Right atrium auricular region (tissue), 2 donors: ENCODE measurements at regions not wholly inside any gene's neighbourhood (a gene's known extent, or its start where the extent isn't known, plus 50 kb on each side); places are given as distances from the start of the nearest gene placed in this dataset.

Source experiments
- DNase-seq: peaks from one replicate; pipeline ENCODE4 v3.0.0-alpha.2; 2019; ENCODE audit warnings: low spot score
- H3K27ac ChIP-seq, 2 donors: fragments of 200-600 bp; sonication (generic); 1 replicate in 1 of 2; 2 replicates in 1 of 2; pipeline ENCODE4 v1.5.1; 2016 to 2019
- H3K27me3 ChIP-seq, 2 donors: fragments of 200-600 bp; sonication (generic); one replicate each; pipeline versions ENCODE4 v1.5.1 to v1.6.0; 2017 to 2019
- H3K36me3 ChIP-seq: fragments of 200-600 bp; sonication (generic); one replicate; pipeline ENCODE4 v1.5.1; 2016
- H3K4me1 ChIP-seq, 2 donors: fragments of 200-600 bp; sonication (generic); one replicate each; pipeline versions ENCODE4 v1.5.1 to v1.6.0; 2017 to 2019
- H3K4me3 ChIP-seq, 2 donors: fragments of 200-600 bp; sonication (generic); 1 replicate in 1 of 2; 2 replicates in 1 of 2; pipeline ENCODE4 v1.5.1; 2017 to 2019; ENCODE audit warnings: mild to moderate bottlenecking in 1 of 2, moderate library complexity in 1 of 2
- H3K9me3 ChIP-seq, 2 donors: fragments of 200-600 bp; sonication (generic); one replicate each; pipeline ENCODE4 v1.5.1; 2019
- TF ChIP-seq, protein P1 (sequence below), 2 donors: fragments of 200-600 bp; sonication (generic); IDR thresholded peaks; one replicate each; pipeline ENCODE4 v1.5.1; 2019; ENCODE audit warnings: antibody characterized with exemption in 2 of 2

DNA sequence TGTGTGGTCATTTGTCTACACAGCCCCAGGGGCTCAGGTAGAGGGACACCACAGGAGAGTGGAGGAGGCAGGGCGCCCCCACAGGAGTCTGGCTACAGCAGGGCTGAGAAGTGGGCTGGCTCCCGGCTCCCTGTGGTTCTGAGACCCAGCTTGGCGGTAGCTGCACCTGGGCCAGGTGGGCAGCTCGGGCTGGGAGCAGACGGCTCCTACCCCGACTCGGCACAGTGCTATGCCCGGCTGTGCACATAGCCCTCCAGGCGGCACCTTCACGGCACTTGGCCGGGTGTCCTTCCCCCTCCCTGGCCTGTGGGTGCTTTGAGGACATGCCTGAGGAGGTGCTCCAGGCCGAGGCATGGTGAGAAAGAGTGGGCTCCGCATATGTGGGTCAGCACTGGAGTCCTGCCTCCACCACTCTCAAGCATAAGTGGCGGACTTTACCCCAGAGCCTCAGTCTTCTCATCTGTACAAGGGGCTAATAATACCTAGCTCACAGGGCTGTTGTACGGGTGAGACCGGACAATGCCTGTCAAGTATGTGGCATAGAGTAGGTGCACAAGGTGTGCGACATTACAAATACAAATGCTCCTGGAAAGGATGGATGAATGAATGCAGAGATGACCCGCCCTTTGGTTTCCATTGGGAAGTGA, 50.1 kb upstream of the JPH3 start:
- Histone ChIP-seq H3K27me3 (no peaks in the 10 kb centered on the region), H3K36me3 (no peaks in the 10 kb centered on the region), H3K27ac (no peak overlapping the region), H3K4me1 (peaks cover 0 to 16% of the 10 kb centered on the region in 2 donors), H3K4me3 (no peak overlapping the region), H3K9me3 (no peaks in the 10 kb centered on the region)
- DNase-seq, result no peak
- TF ChIP-seq, protein P1, sequence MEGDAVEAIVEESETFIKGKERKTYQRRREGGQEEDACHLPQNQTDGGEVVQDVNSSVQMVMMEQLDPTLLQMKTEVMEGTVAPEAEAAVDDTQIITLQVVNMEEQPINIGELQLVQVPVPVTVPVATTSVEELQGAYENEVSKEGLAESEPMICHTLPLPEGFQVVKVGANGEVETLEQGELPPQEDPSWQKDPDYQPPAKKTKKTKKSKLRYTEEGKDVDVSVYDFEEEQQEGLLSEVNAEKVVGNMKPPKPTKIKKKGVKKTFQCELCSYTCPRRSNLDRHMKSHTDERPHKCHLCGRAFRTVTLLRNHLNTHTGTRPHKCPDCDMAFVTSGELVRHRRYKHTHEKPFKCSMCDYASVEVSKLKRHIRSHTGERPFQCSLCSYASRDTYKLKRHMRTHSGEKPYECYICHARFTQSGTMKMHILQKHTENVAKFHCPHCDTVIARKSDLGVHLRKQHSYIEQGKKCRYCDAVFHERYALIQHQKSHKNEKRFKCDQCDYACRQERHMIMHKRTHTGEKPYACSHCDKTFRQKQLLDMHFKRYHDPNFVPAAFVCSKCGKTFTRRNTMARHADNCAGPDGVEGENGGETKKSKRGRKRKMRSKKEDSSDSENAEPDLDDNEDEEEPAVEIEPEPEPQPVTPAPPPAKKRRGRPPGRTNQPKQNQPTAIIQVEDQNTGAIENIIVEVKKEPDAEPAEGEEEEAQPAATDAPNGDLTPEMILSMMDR (IDR thresholded peaks at IDR 0.05), result no peak

DNA sequence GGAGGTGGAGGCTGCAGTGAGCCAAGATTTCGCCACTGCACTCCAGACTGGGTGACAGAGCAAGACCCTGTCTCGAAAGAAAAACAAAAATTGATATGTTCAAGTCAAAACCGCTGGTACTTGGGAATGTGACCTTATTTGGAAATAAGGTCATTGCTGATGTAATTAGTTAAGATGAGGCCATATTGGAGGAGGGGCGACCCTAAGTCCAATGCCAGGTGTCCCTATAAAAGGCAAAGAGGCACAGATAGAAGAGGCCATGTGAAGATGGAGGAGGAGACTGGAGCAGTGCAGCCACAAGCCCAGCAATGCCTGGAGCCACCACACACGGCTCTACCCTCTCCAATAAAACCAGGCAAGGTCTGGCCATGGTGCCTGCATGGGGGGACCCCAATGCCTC, 50.8 kb upstream of the JPH3 start:
- no peak overlapping the region for H3K4me3 ChIP-seq
- H3K27ac ChIP-seq, result no peak overlapping the region
- peaks cover 0 to 9% of the 10 kb centered on the region in 2 donors for H3K4me1 ChIP-seq
- no peaks in the 10 kb centered on the region for H3K36me3 ChIP-seq
- TF ChIP-seq, protein P1 (IDR thresholded peaks at IDR 0.05), result no peak
- no peaks in the 10 kb centered on the region for H3K27me3 ChIP-seq
- DNase-seq, result no peak
- no peaks in the 10 kb centered on the region for H3K9me3 ChIP-seq

DNA sequence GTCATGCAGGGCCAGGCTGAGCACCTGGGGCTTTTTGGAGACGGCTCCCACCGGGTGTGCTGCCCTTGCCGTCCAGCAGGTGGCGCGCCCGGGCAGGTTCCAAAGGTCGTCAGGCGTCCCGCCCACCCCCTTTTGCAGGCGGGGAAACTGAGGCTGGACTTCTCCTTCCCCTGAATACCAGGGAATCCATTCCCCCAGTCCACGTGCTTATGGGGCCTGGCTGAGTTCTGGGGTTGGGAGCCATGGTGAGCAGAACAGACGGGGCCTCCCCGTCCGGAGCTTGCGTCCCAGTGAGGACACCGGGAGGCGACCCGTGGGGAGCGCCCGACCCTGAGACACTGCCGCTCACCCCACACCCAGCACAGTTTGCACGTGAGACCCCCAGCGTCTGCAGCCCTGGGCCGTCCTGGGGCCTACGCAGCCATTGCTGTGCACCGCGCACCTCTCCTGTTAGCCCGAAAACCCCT, 51.8 kb upstream of the JPH3 start:
- TF ChIP-seq, protein P1 (IDR thresholded peaks at IDR 0.05), result peak; percentile 92 to 95
- no peaks in the 10 kb centered on the region for H3K27me3 ChIP-seq

DNA sequence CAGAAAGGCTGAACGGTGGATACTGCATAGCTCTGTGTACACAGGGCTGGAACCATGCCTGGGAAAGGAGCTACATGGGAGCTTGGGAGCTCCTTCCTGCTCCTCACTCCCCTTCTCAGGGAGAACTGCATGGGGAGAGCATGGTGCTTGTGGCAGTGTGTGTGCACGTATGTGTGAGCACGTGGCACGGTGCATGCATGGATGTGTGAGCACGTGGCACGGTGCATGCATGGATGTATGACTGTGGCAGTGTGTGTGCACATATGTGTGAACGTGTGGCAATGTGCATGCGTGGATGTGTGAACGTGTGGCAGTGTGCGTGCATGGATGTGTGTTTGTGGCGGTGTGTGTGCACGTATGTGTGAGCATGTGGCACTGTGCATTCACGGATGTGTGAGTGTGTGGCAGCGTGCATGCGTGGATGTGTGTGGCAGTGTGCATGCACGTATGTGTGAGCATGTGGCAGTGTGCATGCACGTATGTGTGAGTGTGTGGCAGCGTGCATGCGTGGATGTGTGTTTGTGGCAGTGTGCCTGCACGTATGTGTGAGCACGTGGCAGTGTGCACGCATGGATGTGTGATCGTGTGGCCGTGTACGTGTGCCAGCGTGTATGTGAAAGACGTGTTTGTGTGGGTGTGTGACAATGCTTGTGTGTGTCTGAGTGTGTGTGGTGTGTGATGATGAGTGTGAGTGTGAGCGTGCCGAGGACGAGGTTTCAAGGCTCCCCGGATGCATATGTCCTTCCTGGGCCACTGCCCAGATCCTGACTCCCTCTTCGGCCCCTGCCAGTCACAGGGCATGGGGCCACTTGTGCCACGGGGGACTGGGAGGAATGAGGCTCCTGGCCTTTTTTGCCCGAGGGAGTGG, 52.4 kb upstream of the JPH3 start:
- Histone ChIP-seq H3K36me3 (no peaks in the 10 kb centered on the region), H3K27me3 (no peaks in the 10 kb centered on the region), H3K4me1 (peaks cover 0 to 5% of the 10 kb centered on the region in 2 donors), H3K9me3 (peaks cover 0 to 7% of the 10 kb centered on the region in 2 donors), H3K4me3 (no peak overlapping the region), H3K27ac (no peak overlapping the region)
- TF ChIP-seq, protein P1 (IDR thresholded peaks at IDR 0.05), result no peak
- no peak for DNase-seq

More for the DNA sequence above, 51.8 kb upstream of the JPH3 start:
- peaks cover 0 to 5% of the 10 kb centered on the region in 2 donors for H3K4me1 ChIP-seq
- H3K4me3 ChIP-seq, result no peak overlapping the region
- no peak overlapping the region for H3K27ac ChIP-seq
- H3K9me3 ChIP-seq, result peaks cover 0 to 7% of the 10 kb centered on the region in 2 donors
- H3K36me3 ChIP-seq, result no peaks in the 10 kb centered on the region
- no peak for DNase-seq

DNA sequence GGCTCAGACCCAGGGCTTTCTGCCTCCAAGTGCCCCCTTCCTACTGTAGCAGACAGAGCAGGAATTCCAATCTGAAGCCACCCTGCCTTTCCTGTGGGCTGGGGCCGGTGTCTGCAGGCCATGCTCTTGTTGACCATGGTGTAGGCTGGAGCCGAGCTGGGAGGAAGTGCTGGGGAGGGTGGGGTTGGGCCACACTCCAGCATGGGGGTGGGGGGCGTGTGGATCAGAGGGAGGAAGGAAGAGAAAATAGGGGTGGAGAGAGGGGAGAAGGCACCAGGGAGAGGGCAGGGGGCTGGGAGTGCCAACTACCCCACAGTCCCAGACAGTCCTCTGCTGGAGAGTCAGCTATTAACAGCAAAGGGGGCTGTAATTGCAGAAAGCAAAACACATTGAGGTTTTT, 54.3 kb upstream of the JPH3 start:
- no peak overlapping the region for H3K27ac ChIP-seq
- H3K9me3 ChIP-seq, result peaks cover 0 to 7% of the 10 kb centered on the region in 2 donors
- H3K4me3 ChIP-seq, result no peak overlapping the region
- no peaks in the 10 kb centered on the region for H3K36me3 ChIP-seq
- no peak for DNase-seq
- no peaks in the 10 kb centered on the region for H3K27me3 ChIP-seq
- H3K4me1 ChIP-seq, result peaks cover 0 to 5% of the 10 kb centered on the region in 2 donors
- TF ChIP-seq, protein P1 (IDR thresholded peaks at IDR 0.05), result no peak
